K562 (cell line): ENCODE measurements at regions not wholly inside any gene's neighbourhood (a gene's known extent, or its start where the extent isn't known, plus 50 kb on each side); places are given as distances from the start of the nearest gene placed in this dataset.

Source experiments
- ATAC-seq: fragments of 200-7000 bp; cut with Tn5 transposase; 3 replicates; pipeline ENCODE4 v1.9.1; 2020; ENCODE audit warnings: moderate library complexity
- BruUV-seq: library from RNA; stranded (reverse); fragments of 400-500 nt; replicated peaks from 2 replicates; lab custom pipeline; 2021; lab: Mats Ljungman, UMichigan
- CTCF ChIA-PET: fragments of 300-600 bp; formaldehyde crosslinking; extraction: SDS; loops from one replicate; lab custom pipeline; 2021; ENCODE audit warnings: low intra/inter-chr PET ratio; lab: Yijun Ruan, JAX
- POLR2A ChIA-PET: fragments of 300-600, 350-650 bp; sonication (Branson Sonifier 250); formaldehyde crosslinking; extraction: SDS; loops from one replicate; lab custom pipeline; 2021; ENCODE audit warnings: antibody characterized with exemption, inconsistent platforms; lab: Yijun Ruan, JAX
- DNase-seq, 4 experiments: peaks; one replicate each; pipeline versions ENCODE4 v3.0.0 to v3.0.0-alpha.2; 2011 to 2018; ENCODE audit warnings: low spot score in 3 of 4, mixed read lengths in 3 of 4; ENCODE audit errors: extremely low read depth in 1 of 4
- FAIRE-seq: peaks from 2 replicates; lab custom pipeline; 2011; peaks lifted over from hg19 to GRCh38; lab: Jason Lieb, UNC
- H2AFZ ChIP-seq: 2 replicates; pipeline ENCODE4 v1.6.0; 2011; ENCODE audit warnings: low read depth, low read length, control low read depth, inconsistent platforms
- H3K27ac ChIP-seq: fragments of 200-600 bp; 3 replicates; pipeline ENCODE4 v1.8.0; 2011; ENCODE audit warnings: low read depth, mild to moderate bottlenecking, control low read depth, inconsistent platforms, low read length, moderate library complexity, mixed read lengths; ENCODE audit errors: extremely low read depth
- H3K27me3 ChIP-seq, 2 experiments: fragments of 300-600 bp in 1 of 2; 2 replicates in 1 of 2; 3 replicates in 1 of 2; pipeline versions ENCODE4 v1.6.0 to v1.8.0; 2011; ENCODE audit warnings: inconsistent platforms in 2 of 2, low read length in 2 of 2, mild to moderate bottlenecking in 1 of 2, mixed read lengths in 1 of 2, moderate library complexity in 1 of 2; ENCODE audit not compliant: control insufficient read depth in 2 of 2, insufficient read depth in 2 of 2
- H3K36me3 ChIP-seq: fragments of 300-600 bp; 3 replicates; pipeline ENCODE4 v1.8.0; 2011; ENCODE audit warnings: mild to moderate bottlenecking, low read length, inconsistent platforms; ENCODE audit not compliant: control insufficient read depth, insufficient read depth
- H3K4me1 ChIP-seq, 2 experiments: fragments of 200-600 bp in 1 of 2; replicated peaks in 1 of 2; 2 replicates in 1 of 2; 3 replicates in 1 of 2; pipeline versions ENCODE4 v1.5.1 to v1.8.0; 2011; ENCODE audit warnings: inconsistent platforms in 2 of 2, low read length in 2 of 2, mild to moderate bottlenecking in 1 of 2, mixed read lengths in 1 of 2, moderate library complexity in 1 of 2; ENCODE audit not compliant: control insufficient read depth in 2 of 2, insufficient read depth in 2 of 2
- H3K4me2 ChIP-seq: 2 replicates; pipeline ENCODE4 v1.6.1; 2011; ENCODE audit warnings: low read length, control low read depth, inconsistent platforms, mixed read lengths; ENCODE audit not compliant: insufficient read depth
- H3K4me3 ChIP-seq: fragments of 200-600 bp; sonication (generic), shearing (Covaris generic); 2 replicates; pipeline ENCODE4 v1.5.1; 2016; ENCODE audit warnings: control low read depth, inconsistent platforms
- H3K79me2 ChIP-seq: fragments of 200-600 bp; 3 replicates; pipeline ENCODE4 v1.8.0; 2011; ENCODE audit warnings: low read length, inconsistent platforms; ENCODE audit not compliant: control insufficient read depth, insufficient read depth
- H3K9ac ChIP-seq, 2 experiments: 2 replicates each; pipeline versions ENCODE4 v1.6.0 to v1.6.1; 2011; ENCODE audit warnings: low read depth in 2 of 2, low read length in 2 of 2, control low read depth in 1 of 2, inconsistent platforms in 1 of 2, mild to moderate bottlenecking in 1 of 2, mixed read lengths in 1 of 2; ENCODE audit not compliant: insufficient read depth in 1 of 2
- H3K9me1 ChIP-seq: one replicate; pipeline ENCODE4 v1.6.0; 2011; ENCODE audit warnings: inconsistent platforms, mild to moderate bottlenecking, low read length, moderate library complexity; ENCODE audit not compliant: control insufficient read depth, insufficient read depth
- H3K9me3 ChIP-seq: replicated peaks from 2 replicates; pipeline ENCODE4 v1.5.1; 2011; ENCODE audit warnings: low read depth, low read length, inconsistent platforms; ENCODE audit not compliant: control insufficient read depth, insufficient read depth
- H4K20me1 ChIP-seq: replicated peaks from 2 replicates; pipeline ENCODE4 v1.6.1; 2011; ENCODE audit warnings: low read length, inconsistent platforms, mixed read lengths; ENCODE audit not compliant: control insufficient read depth, insufficient read depth
- CEBPG ChIP-seq, 3 experiments: fragments of 200-800 bp in 1 of 3; sonication (Bioruptor generic) in 1 of 3; sonication (generic) in 1 of 3; formaldehyde crosslinking in 1 of 3; IDR thresholded peaks in 2 of 3; conservative IDR thresholded peaks in 1 of 3; 2 replicates each; pipeline versions ENCODE4 v1.6.1 to v1.8.0; 2016 to 2022; ENCODE audit warnings: missing compliant biosample characterization in 2 of 3, missing genetic modification characterization in 2 of 3, mild to moderate bottlenecking in 1 of 3, missing genetic modification reagents in 1 of 3
- FOXP1 ChIP-seq: sonication (generic); formaldehyde crosslinking; IDR thresholded peaks from 2 replicates; pipeline ENCODE4 v1.8.0; 2022; ENCODE audit warnings: mild to moderate bottlenecking, missing genetic modification reagents
- GABPA ChIP-seq: fragments of 200-800 bp; sonication (Bioruptor generic); conservative IDR thresholded peaks from 2 replicates; pipeline ENCODE4 v1.6.1; 2016; ENCODE audit warnings: low read depth, missing genetic modification characterization, missing compliant biosample characterization
- KLF13 ChIP-seq: fragments of 450-650 bp; IDR thresholded peaks from 2 replicates; pipeline ENCODE4 v1.6.1; 2016; ENCODE audit warnings: missing genetic modification characterization, low read depth, mild to moderate bottlenecking, missing compliant biosample characterization, moderate library complexity, borderline replicate concordance
- WGBS: fragments of 100-300 bp; shearing (Covaris generic); methylation state at CpG from one replicate; pipeline ENCODE4 v1.1.6; 2016; ENCODE audit warnings: low coverage, mixed read lengths; ENCODE audit not compliant: insufficient coverage; ENCODE audit errors: missing lambda C conversion rate; 5-methylcytosine and 5-hydroxymethylcytosine counted together
- in situ Hi-C: fragments of 300-500 bp; cut with MboI; formaldehyde crosslinking; loops from 4 replicates; pipeline ENCODE4 v1.15.0; 2018; ENCODE audit warnings: inconsistent platforms, mixed read lengths
- intact Hi-C: fragments of 100-400 bp; cut with micrococcal nuclease; formaldehyde crosslinking; loops from 2 replicates; pipeline ENCODE4 v1.14.2; 2022

- no peak for TF ChIP-seq KLF13 (tag)
- TF ChIP-seq, all 486 proteins: peak for 0
- DNase-seq (no peak), ATAC-seq (no peak), FAIRE-seq (no peak)
- Histone ChIP-seq H3K9ac (no peak overlapping the region), H3K4me1 (no peaks in the 10 kb centered on the region; a peak in 1 of 5 replicates), H3K9me1 (no peaks in the 10 kb centered on the region), H3K9me3 (no peaks in the 10 kb centered on the region), H3K4me2 (no peak overlapping the region), H4K20me1 (no peaks in the 10 kb centered on the region), H3K27ac (no peak overlapping the region), H3K4me3 (no peak overlapping the region), H3K27me3 (peaks cover 8 to 52% of the 10 kb centered on the region in 2 experiments; a peak in 4 of 5 replicates), H3K36me3 (no peaks in the 10 kb centered on the region), H2AFZ (no peak overlapping the region), H3K79me2 (no peaks in the 10 kb centered on the region)
- ChIA-PET POLR2A (interaction anchor here (1.3 kb wide), 1 partner anchor 8 kb away, joined by 3 read pairs; no protein-coding TSS in a partner anchor), CTCF (no interaction called here)
- in situ Hi-C loops = no loop called here
- intact Hi-C loops = no loop called here
- BruUV-seq = no TSS peak
- WGBS = 0% methylated on average over 6 of the region's 6 CpGs
Observed at GRCh38 chr3:43180694-43181093, 74.8 kb upstream of the POMGNT2 start.

GRCh38 chr3:43180027-43180426 is 74.1 kb upstream of the POMGNT2 start:
- no peaks in the 10 kb centered on the region for H3K9me1 ChIP-seq
- H3K9me3 ChIP-seq = no peaks in the 10 kb centered on the region
- TF ChIP-seq FOXP1 (CRISPR knock-in tag) (no peak), CEBPG (CRISPR knock-in tag; IDR thresholded peaks at IDR 0.05) (no peak), CEBPG (tag; conservative IDR thresholded peaks at IDR 0.05 in 1 of 2, IDR thresholded peaks at IDR 0.05 in 1 of 2) (peak in 1 of 2 experiments; percentile 52; a peak in 2 of 4 replicates), GABPA (tag) (peak; percentile 51)
- H3K27ac ChIP-seq = no peak overlapping the region
- FAIRE-seq (no peak), DNase-seq (no peak), ATAC-seq (no peak)
- 3% methylated on average over 4 of the region's 4 CpGs for WGBS
- CTCF ChIA-PET = no interaction called here
- H3K4me3 ChIP-seq = no peak overlapping the region
- H3K36me3 ChIP-seq = no peaks in the 10 kb centered on the region
- H3K4me1 ChIP-seq = no peaks in the 10 kb centered on the region
- no peak overlapping the region for H2AFZ ChIP-seq
- in situ Hi-C loops (no loop called here), intact Hi-C loops (no loop called here)
- H4K20me1 ChIP-seq = no peaks in the 10 kb centered on the region
- no peak overlapping the region for H3K4me2 ChIP-seq
- POLR2A ChIA-PET = interaction anchor here (0.7 to 1.3 kb wide), 2 partner anchors 9 to 11 kb away, joined by 3 to 4 read pairs; no protein-coding TSS in a partner anchor
- BruUV-seq = no TSS peak
- no peaks in the 10 kb centered on the region for H3K79me2 ChIP-seq
- H3K27me3 ChIP-seq = peaks cover 8 to 52% of the 10 kb centered on the region in 2 experiments
- H3K9ac ChIP-seq = no peak overlapping the region
